NCI-H2196 treated with DMSO at 0.1 percent for 48 hours (cell line): ENCODE measurements at regions not wholly inside any gene's neighbourhood (a gene's known extent, or its start where the extent isn't known, plus 50 kb on each side); places are given as distances from the start of the nearest gene placed in this dataset.
"Not testable (repeated sequence)": the region's sequence is repeated elsewhere in the genome, so short reads cannot be mapped to it uniquely, and the experiment has no call there.

ENCODE experiments used
- DNase-seq: peaks from one replicate; lab custom pipeline; 2025; ENCODE audit not compliant: unreplicated experiment; lab: John Stamatoyannopoulos, UW

DNA sequence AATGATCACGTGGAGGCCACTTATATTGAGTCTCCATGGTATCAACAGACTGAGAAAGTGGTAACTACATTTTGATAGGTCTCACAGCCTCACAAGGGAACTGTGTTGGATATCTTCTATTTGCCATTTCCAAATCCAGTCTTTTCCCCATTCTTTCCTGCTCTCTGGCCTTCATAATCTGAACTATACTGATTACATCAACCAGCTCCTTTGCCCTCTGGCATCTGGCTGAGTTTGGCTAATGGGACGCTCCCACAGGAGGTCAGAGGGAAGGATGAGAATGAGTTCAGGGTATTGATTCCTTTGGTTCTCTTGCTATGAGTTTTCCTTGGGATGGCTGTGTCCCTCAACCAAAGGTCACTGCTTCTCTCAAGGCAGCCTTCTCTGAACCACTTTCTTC is 152.6 kb downstream of the RTL9 start:
- DNase-seq, result no peak

GRCh38 chrX:110512341-110512740 is 153.7 kb downstream of the RTL9 start:
- DNase-seq, result no peak

DNA sequence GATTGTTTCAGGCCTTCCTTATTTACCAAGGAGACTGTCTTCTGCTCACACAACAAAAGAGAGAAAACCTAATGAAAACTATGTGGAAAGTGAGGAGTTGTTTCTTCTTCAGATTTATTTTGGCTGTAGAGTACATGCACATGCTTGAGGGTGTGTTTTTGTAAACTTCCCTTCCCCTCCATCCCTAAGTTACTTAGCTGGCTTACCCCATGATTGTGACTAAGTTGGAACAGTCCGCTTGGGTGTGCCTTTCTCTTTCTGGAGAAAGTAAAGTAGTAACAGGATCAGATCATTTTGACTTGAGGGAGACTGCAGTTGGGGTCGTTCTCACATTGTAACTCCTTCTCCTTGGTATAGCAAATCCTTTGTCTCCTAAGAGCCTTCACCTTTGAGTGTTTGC is 155.9 kb downstream of the RTL9 start:
- DNase-seq, result no peak

DNA sequence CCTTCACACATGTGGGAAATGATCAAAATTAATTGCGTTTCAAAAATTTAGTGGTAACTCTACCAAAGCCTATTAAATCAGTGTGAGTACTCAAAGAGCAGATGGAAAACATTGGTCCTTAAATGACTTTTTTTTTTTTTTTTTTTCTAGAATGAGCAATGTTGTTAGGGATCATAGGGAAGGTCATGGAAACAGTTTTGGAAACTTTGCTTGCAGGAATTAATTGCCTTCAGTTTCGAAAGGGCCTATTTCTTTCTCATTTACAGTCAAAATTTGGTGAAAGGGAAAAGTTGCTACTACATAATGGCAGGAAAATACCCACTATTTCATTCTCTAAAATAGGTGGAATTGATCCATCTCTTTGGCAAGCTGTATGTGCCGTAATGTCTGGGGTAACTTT is 160.9 kb downstream of the RTL9 start:
- DNase-seq, result no peak

DNA sequence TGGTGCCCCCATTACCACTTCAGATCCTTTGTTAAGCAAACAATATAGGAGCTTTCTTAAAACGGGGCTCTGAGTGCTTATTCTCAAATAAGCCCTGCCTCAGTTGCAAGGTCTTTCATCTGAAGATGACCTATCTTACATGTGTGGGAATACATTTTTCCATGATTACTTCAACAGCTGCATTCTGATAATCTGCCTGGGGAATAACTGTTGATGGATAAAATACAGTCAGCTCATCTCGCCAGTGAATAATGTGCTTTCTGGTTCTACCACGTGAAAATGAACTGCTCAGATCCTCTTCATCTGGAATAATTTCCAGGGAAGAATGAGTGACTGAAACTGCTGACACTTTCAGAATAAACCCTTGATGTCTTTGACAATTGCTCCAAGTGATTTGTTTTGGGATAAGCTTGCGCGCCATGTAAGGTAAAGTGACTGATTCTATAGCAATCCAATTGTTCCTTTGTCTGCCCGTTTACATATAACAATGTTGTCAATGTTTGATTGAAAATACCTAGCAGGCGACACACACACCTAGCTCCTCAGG is 161.3 kb downstream of the RTL9 start:
- DNase-seq, result no peak

GRCh38 chrX:110520652-110521051 is 162.0 kb downstream of the RTL9 start:
- DNase-seq, result not testable (repeated sequence)

GRCh38 chrX:110531873-110532580 is 173.4 kb downstream of the RTL9 start:
- DNase-seq, result no peak

DNA sequence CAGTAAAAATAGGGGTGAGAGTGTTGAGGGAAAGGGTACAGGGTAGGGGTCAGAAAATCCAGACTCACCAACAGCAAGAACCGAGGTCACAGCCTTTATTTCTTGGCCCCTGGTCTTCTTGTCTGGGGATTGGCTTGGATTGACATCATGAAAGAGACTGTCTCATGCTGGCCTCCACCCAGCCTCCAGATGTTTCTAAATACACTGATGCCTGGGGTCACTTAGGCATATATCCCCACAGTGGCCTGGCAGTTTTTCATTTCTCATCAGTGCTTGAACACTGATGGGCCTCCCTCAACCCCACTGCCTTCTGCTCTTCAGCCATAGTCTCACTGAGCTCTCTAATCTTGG is 173.9 kb downstream of the RTL9 start:
- DNase-seq, result no peak

DNA sequence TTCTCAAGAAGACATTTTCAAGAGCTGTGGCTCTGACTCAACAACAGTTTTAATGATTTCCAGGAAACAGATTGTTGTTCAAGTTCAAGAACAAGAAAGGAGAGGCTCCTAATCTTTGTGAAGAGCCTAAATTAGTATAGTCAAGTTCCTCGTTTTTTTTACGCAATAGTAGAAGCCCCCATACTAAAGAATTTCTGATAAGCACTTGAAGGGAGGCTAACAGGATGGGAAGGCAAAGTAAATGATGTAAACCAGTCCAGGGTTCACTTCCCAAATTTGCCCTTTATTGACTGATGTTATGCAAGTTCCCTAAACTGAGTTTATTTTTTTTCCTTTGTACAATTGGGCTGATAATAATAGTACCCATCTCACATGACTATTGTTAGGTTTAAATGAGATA is 178.2 kb downstream of the RTL9 start:
- DNase-seq, result no peak

DNA sequence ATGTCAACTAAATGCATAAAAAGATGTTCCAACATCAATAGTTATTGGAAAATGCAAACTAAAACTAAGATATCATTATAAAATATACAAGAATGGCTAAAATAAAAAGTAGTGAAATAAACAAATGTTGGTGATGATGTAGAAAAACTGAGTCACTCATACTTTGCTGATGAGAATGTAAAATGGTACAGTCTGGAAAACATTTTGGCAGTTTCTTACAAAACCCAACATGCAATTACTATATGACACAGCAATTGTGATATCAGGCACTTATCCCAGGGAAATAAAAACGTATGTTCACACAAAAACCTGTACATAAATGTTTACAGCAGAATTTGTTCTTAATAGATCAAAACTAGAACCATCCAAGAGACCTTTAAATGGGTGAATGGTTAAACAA is 182.6 kb downstream of the RTL9 start:
- no peak for DNase-seq

DNA sequence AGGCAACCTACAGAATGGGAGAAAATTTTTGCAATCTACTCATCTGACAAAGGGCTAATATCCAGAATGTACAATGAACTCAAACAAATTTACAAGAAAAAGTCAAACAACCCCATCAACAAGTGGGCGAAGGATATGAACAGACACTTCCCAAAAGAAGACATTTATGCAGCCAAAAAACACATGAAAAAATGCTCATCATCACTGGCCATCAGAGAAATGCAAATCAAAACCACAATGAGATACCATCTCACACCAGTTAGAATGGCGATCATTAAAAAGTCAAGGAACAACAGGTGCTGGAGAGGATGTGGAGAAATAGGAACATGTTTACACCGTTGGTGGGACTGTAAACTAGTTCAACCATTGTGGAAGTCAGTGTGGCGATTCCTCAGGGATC is 192.2 kb downstream of the RTL9 start:
- not testable (repeated sequence) for DNase-seq

- DNase-seq, result no peak
Measured at GRCh38 chrX:110557864-110558263, 199.2 kb downstream of the RTL9 start.

DNA sequence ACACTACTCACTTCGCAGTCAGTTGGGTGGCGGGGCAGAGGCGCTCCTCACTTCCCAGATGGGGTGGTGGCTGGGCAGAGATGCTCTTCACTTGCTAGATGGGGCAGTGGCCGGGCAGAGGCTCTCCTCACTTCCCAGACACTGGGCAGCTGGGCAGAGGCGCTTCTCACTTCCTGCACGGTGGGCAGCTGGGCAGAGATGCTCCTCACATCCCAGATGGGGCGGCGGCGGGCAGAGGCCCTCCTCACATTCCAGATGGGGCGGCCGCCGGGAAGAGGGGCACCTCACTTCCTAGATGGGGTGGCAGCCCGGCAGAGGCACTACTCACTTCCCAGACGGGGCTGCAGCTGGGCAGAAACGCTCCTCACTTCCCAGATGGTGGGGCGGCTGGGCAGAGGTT is 199.8 kb downstream of the RTL9 start:
- DNase-seq, result no peak

- DNase-seq, result no peak
Measured at GRCh38 chrX:110561034-110561433, 202.4 kb downstream of the RTL9 start.

DNA sequence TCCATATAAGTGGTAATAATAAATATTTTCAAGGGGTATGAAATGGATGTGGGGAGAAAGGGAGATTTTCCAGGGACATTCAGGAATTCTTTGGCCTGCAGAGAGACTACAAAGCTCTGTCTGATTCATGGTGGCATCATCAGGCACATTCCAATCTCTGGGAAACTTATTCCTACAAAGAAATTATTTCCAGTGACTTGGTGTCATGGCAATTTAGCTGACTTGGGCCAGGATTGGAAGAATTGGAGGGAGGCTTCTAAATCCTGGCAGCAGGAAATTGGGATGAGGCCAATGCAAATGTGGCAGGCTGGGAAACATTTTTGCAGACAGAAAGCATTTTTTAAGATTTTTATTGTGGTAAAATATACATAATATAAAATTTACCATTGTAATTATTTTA is 204.6 kb downstream of the RTL9 start:
- DNase-seq, result no peak

DNA sequence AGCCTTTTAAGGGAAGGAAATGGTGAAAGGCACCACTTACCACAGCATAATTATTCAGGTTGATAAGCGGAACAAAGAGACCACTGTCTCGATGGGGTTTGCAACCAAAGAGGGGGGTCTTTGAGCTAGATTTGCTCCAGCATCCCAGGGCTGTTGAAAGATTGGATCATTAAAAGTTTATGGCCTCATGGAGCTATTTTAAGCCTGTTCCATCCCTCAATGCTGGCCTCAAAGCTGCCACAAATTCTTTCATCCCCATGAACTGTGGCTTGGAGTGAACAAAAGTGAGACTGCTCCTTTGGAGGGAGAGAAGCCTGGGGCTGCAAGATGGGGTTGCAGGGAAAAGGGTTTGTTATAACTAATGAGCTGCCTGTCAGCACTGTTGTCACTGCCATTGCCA is 209.8 kb downstream of the RTL9 start:
- DNase-seq, result no peak

DNA sequence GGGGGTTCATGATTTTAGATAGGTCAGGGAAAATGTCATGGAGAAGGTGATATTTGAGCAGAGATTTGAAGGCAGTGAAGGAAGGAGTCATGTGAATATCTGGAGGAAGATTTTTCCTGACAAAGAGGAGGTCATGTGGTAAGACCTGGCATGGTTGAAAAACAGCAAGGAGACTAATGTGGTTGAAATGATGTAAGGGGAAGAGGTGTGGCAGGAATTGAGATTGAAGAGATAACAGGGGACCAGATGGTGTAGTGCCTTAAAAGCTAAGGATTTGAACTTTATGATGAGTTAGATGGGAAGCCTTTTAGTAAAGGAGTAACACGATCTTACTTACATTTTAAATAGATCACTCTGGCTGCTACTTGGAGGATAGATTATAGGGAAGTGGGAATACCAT is 210.9 kb downstream of the RTL9 start:
- DNase-seq, result no peak

DNA sequence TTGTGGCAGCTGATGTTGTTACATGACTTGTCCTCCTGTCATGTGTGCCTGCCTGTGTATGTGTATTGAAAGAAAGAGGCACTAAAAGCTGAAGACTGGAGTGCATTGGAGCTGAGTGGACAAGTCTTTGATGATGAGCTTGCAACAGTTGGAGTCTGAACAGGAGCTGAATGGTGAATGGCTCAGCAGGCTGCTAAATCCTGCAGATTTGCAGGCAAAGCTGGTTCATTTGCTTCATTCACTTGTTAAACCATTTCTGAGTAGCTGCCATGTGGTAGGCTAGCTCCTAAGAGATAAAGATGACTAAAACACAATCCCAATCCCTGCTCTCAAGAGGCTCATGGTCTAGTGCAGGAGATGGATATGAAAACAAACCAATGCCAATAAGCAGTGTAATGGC is 217.3 kb downstream of the CHRDL1 start:
- no peak for DNase-seq

DNA sequence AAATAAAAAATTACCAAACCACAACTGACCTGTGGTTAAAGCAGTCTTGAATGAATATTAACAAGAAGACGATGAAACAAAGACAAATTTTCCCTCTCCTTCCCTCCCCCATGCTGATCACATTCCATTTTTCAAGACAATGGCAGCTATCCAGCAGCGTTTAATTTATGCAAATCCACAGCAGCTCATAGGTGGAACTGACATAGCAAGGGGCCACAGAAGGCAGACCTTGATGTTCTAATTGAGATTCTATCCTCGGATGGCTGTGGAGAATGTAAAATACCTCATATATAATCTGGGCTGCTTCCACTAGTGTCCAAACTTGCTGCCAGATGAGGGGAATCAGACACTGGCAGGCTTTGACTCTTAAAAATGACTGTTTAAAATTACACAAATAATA is 211.5 kb downstream of the CHRDL1 start:
- DNase-seq, result no peak

DNA sequence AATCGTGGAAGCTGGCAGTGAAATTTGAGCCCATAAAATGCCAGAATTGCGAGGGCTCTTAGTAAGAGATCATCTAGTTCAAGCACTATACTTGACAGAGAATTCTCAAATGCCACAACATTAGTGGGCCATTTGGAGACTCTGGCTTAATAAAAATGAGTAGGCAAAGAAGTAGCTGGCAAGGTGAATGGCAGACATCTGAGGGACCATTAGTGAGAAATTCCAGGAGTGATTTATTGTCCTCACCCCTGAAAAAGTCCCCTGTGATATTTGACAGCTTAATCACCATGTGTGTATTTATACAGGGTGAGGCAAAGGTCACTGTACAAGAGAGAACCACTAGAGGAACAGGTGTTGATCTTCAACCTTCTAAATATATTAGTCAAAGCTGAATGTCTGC is 207.5 kb downstream of the CHRDL1 start:
- no peak for DNase-seq

- no peak for DNase-seq
Measured at GRCh38 chrX:110588853-110589252, 206.8 kb downstream of the CHRDL1 start.

DNA sequence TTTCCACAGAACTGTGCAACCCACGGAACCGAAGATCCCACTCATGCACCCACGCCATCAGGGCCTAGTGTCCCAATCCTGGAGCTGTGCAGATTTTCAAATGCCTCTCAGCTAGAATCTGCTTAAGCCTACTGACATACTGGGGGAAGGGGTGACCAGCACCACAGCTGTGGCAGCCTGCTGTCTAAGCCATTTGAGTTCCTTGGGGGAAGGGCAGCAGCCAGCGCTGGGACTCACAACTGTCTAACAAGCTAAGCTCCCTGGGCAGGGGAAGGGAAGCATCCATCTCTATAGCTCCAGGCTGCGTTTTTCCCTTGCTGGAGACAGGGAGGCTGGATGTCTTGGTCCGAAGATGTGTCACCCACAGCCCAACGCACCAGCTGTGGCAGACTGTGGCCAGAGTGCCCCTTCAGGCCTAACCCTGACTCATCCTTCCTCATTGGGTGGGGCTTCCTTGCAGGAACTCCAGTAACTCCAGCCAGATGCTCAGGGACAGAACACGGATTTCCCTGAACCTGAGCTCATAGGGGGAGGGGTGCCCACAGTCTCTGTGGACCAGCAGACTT is 194.8 kb downstream of the CHRDL1 start:
- DNase-seq, result no peak

- DNase-seq, result no peak
Measured at GRCh38 chrX:110614596-110614995, 181.0 kb downstream of the CHRDL1 start.
